Spleen (tissue), 11 donors: ENCODE measurements at regions not wholly inside any gene's neighbourhood (a gene's known extent, or its start where the extent isn't known, plus 50 kb on each side); places are given as distances from the start of the nearest gene placed in this dataset.

ENCODE experiments used
- DNase-seq: peaks from one replicate; pipeline ENCODE4 v3.0.0-alpha.2; 2020
- H3K27ac ChIP-seq, 8 donors: fragments of 200-600 bp; sonication (generic) in 7 of 8; 1 replicate in 4 of 8; 2 replicates in 4 of 8; pipeline versions ENCODE4 v1.5.0 to v1.8.0; 2016 to 2021; ENCODE audit warnings: inconsistent platforms in 4 of 8, mild to moderate bottlenecking in 4 of 8, moderate library complexity in 1 of 8
- H3K27me3 ChIP-seq, 7 donors: fragments of 200-600 bp; sonication (generic) in 6 of 7; replicated peaks in 1 of 7; 1 replicate in 4 of 7; 2 replicates in 3 of 7; pipeline versions ENCODE4 v1.5.0 to v1.8.0; 2016 to 2021; ENCODE audit warnings: inconsistent platforms in 3 of 7, mild to moderate bottlenecking in 1 of 7
- H3K36me3 ChIP-seq, 6 donors: fragments of 200-600 bp; sonication (generic) in 5 of 6; 1 replicate in 4 of 6; 2 replicates in 2 of 6; pipeline versions ENCODE4 v1.5.0 to v1.8.0; 2016 to 2021; ENCODE audit warnings: inconsistent platforms in 2 of 6
- H3K4me1 ChIP-seq, 6 donors: fragments of 200-600 bp; sonication (generic) in 5 of 6; 1 replicate in 3 of 6; 2 replicates in 3 of 6; pipeline versions ENCODE4 v1.5.0 to v1.8.0; 2016 to 2021; ENCODE audit warnings: inconsistent platforms in 3 of 6
- H3K4me3 ChIP-seq, 8 donors: fragments of 200-600 bp; sonication (generic) in 7 of 8; 1 replicate in 4 of 8; 2 replicates in 4 of 8; pipeline versions ENCODE4 v1.5.0 to v1.8.0; 2016 to 2021; ENCODE audit warnings: inconsistent platforms in 4 of 8, mild to moderate bottlenecking in 4 of 8, moderate library complexity in 2 of 8
- H3K9me3 ChIP-seq, 8 donors: fragments of 200-600 bp; sonication (generic) in 7 of 8; 1 replicate in 4 of 8; 2 replicates in 4 of 8; pipeline versions ENCODE4 v1.5.0 to v1.8.0; 2016 to 2021; ENCODE audit warnings: inconsistent platforms in 4 of 8
- POLR2A ChIP-seq, 3 donors: fragments of 450-650 bp; IDR thresholded peaks; one replicate each; pipeline ENCODE4 v1.5.1; 2017; ENCODE audit warnings: antibody characterized with exemption in 3 of 3, mild to moderate bottlenecking in 1 of 3
- POLR2AphosphoS5 ChIP-seq, 3 donors: sonication (generic); formaldehyde crosslinking; IDR thresholded peaks; one replicate each; pipeline ENCODE4 v1.5.1; 2017; ENCODE audit warnings: antibody characterized with exemption in 3 of 3
- WGBS, 5 donors: extraction: QIAGEN DNeasy Blood & Tissue Kit in 3 of 5; methylation state at CpG; one replicate each; pipeline versions ENCODE4 v1.1.5 to v1.1.7; 2013 to 2018; 5-methylcytosine and 5-hydroxymethylcytosine counted together
- intact Hi-C: fragments of 100-400 bp; cut with DNase I; formaldehyde crosslinking; loops from one replicate; pipeline ENCODE4 v1.15.0; 2023; ENCODE audit warnings: low total_unique reads
- TF ChIP-seq, protein P1 (sequence below), 11 experiments: fragments of 200-600 bp in 7 of 11; fragments of 450-650 bp in 4 of 11; sonication (generic) in 4 of 11; IDR thresholded peaks in 8 of 11; conservative IDR thresholded peaks in 3 of 11; 1 replicate in 7 of 11; 2 replicates in 4 of 11; pipeline versions ENCODE4 v1.4.0 to v1.8.0; 2016 to 2021; ENCODE audit warnings: antibody characterized with exemption in 11 of 11, inconsistent platforms in 4 of 11, mild to moderate bottlenecking in 1 of 11
- donor health status: healthy with polysubstance abuse.
- donor health status: DM: no; HTN: no; CAD: no; lungs with moderate emphysema.
- donor health status: DM: no; HTN: no; CAD: no.
- donor health status: Bipolar disorder and iron deficiency.
- donor health status: healthy.
- donor health status: DM: no; HTN: no; CAD: no.
- donor health status: DM: yes; HTN: yes; CAD: no.

DNA sequence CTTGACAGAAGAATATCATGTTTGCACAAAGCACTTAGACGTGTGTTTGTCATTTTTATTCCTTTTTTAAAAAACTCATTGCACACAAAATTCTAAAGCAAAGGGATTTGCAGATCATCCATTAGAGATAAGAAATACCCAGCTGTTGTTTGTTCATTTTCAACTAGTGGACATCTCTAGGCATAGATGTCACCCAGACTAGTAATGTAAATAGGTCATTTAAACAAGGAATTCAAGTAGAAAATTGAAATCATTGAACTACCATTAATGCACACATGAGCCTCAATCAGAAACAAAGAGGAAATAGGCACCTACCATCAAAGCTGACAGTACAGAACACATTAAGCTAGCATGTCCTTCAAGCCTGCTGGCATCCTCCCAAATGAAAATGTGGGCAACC lies 107.3 kb downstream of the OR2K2 start:
- TF ChIP-seq, protein P1, sequence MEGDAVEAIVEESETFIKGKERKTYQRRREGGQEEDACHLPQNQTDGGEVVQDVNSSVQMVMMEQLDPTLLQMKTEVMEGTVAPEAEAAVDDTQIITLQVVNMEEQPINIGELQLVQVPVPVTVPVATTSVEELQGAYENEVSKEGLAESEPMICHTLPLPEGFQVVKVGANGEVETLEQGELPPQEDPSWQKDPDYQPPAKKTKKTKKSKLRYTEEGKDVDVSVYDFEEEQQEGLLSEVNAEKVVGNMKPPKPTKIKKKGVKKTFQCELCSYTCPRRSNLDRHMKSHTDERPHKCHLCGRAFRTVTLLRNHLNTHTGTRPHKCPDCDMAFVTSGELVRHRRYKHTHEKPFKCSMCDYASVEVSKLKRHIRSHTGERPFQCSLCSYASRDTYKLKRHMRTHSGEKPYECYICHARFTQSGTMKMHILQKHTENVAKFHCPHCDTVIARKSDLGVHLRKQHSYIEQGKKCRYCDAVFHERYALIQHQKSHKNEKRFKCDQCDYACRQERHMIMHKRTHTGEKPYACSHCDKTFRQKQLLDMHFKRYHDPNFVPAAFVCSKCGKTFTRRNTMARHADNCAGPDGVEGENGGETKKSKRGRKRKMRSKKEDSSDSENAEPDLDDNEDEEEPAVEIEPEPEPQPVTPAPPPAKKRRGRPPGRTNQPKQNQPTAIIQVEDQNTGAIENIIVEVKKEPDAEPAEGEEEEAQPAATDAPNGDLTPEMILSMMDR (IDR thresholded peaks at IDR 0.05 in 8 of 11, conservative IDR thresholded peaks at IDR 0.05 in 3 of 11), result no peak
- TF ChIP-seq POLR2AphosphoS5 (IDR thresholded peaks at IDR 0.05), result no peak
- no peak for TF ChIP-seq POLR2A (IDR thresholded peaks at IDR 0.05)
- intact Hi-C loops, result no loop called here
- H3K9me3 ChIP-seq, result peaks cover 0 to 13% (median 0%) of the 10 kb centered on the region in 8 donors
- no peak overlapping the region for H3K27ac ChIP-seq
- DNase-seq, result no peak
- H3K4me1 ChIP-seq, result no peaks in the 10 kb centered on the region
- H3K27me3 ChIP-seq, result no peaks in the 10 kb centered on the region
- H3K4me3 ChIP-seq, result no peak overlapping the region
- 64 to 88% (median 74%) methylated on average over 1 of the region's 1 CpG for WGBS, 5 donors
- H3K36me3 ChIP-seq, result no peaks in the 10 kb centered on the region

DNA sequence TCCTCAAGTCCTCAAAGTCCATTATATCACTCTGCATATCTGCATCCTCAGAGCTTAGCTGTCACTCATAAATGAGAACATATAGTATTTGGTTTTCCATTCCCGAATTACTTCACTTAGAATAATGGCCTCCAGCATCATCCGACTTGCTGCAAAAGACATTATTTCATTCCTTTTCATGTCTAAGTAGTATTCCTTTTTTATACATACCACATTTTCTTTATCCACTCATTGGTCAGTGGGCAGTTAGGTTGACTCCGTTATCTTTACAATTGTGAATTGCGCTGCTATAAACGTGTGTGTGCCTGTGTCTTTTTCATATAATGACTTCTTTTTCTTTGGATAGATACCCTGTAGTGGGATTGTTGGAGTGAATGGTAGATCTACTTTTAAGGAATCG lies 117.2 kb downstream of the OR2K2 start:
- TF ChIP-seq POLR2A (IDR thresholded peaks at IDR 0.05), result no peak
- TF ChIP-seq, protein P1 (IDR thresholded peaks at IDR 0.05 in 8 of 11, conservative IDR thresholded peaks at IDR 0.05 in 3 of 11), result no peak
- no peak for TF ChIP-seq POLR2AphosphoS5 (IDR thresholded peaks at IDR 0.05)
- intact Hi-C loops, result no loop called here

DNA sequence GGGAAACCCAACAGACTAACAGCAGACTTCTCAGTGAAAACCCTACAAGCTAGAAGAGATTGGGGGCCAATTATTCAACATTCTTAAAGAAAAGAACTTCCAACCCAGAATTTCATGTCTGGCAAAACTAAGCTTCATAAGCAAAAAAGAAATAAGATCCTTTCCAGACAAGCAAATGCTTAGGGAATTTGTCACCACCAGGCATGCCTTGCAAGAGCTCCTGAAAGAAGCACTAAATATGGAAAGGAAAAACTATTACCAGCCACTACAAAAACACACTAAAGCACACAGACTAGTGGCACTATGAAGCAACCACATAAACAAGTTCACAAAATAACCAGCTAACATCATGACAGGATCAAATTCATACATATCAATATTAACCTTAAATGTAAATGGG lies 131.1 kb downstream of the OR2K2 start:
- Histone ChIP-seq H3K27ac (no peak overlapping the region), H3K4me1 (no peaks in the 10 kb centered on the region), H3K27me3 (no peaks in the 10 kb centered on the region), H3K36me3 (no peaks in the 10 kb centered on the region), H3K9me3 (peaks cover 0 to 23% (median 12%) of the 10 kb centered on the region in 8 donors), H3K4me3 (no peak overlapping the region)
- no peak for DNase-seq
- intact Hi-C loops, result no loop called here
- TF ChIP-seq POLR2A (IDR thresholded peaks at IDR 0.05) (no peak), POLR2AphosphoS5 (IDR thresholded peaks at IDR 0.05) (no peak)
- TF ChIP-seq, protein P1 (IDR thresholded peaks at IDR 0.05 in 8 of 11, conservative IDR thresholded peaks at IDR 0.05 in 3 of 11), result no peak

More for the DNA sequence above, 117.2 kb downstream of the OR2K2 start:
- Histone ChIP-seq H3K27me3 (no peaks in the 10 kb centered on the region), H3K4me1 (no peaks in the 10 kb centered on the region), H3K36me3 (no peaks in the 10 kb centered on the region), H3K4me3 (no peak overlapping the region), H3K27ac (no peak overlapping the region), H3K9me3 (peaks cover 0 to 11% (median 5%) of the 10 kb centered on the region in 8 donors)
- 85 to 99% (median 90%) methylated on average over 6 of the region's 6 CpGs for WGBS, 5 donors
- DNase-seq, result no peak

DNA sequence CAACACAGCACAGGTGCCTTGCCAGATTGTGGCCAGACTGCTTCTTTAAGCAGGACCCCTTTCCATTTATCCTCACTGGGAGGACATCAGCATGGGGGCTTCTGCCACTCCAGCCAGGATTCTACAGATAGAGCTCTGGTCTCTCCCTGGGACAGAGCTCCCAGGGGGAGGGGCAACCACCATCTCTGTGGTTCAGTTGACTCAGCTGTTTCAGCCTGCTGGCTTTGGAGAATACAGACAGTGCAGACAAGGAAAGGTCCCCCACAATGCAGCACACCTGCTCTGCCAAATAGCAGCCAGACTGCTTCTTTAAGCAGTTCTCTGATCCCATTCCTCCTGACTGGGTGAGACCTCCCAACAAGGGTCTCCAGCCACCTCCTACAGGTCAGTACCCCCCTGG lies 132.8 kb downstream of the OR2K2 start:
- intact Hi-C loops, result no loop called here
- no peaks in the 10 kb centered on the region for H3K4me1 ChIP-seq

More for the DNA sequence above, 132.8 kb downstream of the OR2K2 start:
- no peaks in the 10 kb centered on the region for H3K27me3 ChIP-seq
- no peak for DNase-seq
- no peak for TF ChIP-seq POLR2AphosphoS5 (IDR thresholded peaks at IDR 0.05)
- TF ChIP-seq POLR2A (IDR thresholded peaks at IDR 0.05), result no peak
- TF ChIP-seq, protein P1 (IDR thresholded peaks at IDR 0.05 in 8 of 11, conservative IDR thresholded peaks at IDR 0.05 in 3 of 11), result no peak
- no peak overlapping the region for H3K27ac ChIP-seq
- H3K36me3 ChIP-seq, result no peaks in the 10 kb centered on the region
- H3K9me3 ChIP-seq, result peaks cover 0 to 7% (median 4%) of the 10 kb centered on the region in 8 donors
- no peak overlapping the region for H3K4me3 ChIP-seq
